IMR-90 (cell line): ENCODE measurements at regions not wholly inside any gene's neighbourhood (a gene's known extent, or its start where the extent isn't known, plus 50 kb on each side); places are given as distances from the start of the nearest gene placed in this dataset.

Experiments
- ATAC-seq: fragments of 200-7000 bp; cut with Tn5 transposase; 2 replicates; pipeline ENCODE4 v1.9.1; 2020; ENCODE audit warnings: low read depth, mild to moderate bottlenecking, moderate library complexity
- BruUV-seq: library from RNA; stranded (reverse); fragments of 400-500 nt; replicated peaks from 2 replicates; lab custom pipeline; 2021; lab: Mats Ljungman, UMichigan
- CTCF ChIA-PET: fragments of 300-600 bp; formaldehyde crosslinking; extraction: SDS; loops from one replicate; lab custom pipeline; 2021; ENCODE audit warnings: antibody characterized with exemption; lab: Yijun Ruan, JAX
- POLR2A ChIA-PET: fragments of 300-600 bp; sonication (Branson Sonifier 250); formaldehyde crosslinking; loops from one replicate; lab custom pipeline; 2022; ENCODE audit warnings: antibody characterized with exemption; ENCODE audit not compliant: unreplicated experiment; lab: Charles Lee
- DNase-seq: peaks from one replicate; pipeline ENCODE4 v3.0.0; 2013
- H2AFZ ChIP-seq: replicated peaks from 2 replicates; pipeline ENCODE3; 2013; ENCODE audit warnings: low read length, mild to moderate bottlenecking; ENCODE audit not compliant: poor library complexity
- H2AK5ac ChIP-seq: 2 replicates; pipeline ENCODE4 v1.6.1; 2013; ENCODE audit warnings: low read depth, low read length, inconsistent platforms
- H2AK9ac ChIP-seq: replicated peaks from 2 replicates; pipeline ENCODE3; 2013; ENCODE audit warnings: mild to moderate bottlenecking, low read depth, low read length, moderate library complexity; ENCODE audit not compliant: poor library complexity
- H2BK120ac ChIP-seq: 2 replicates; pipeline ENCODE4 v1.6.1; 2013; ENCODE audit warnings: low read depth, low read length, inconsistent platforms
- H2BK15ac ChIP-seq: 3 replicates; pipeline ENCODE4 v1.6.1; 2013; ENCODE audit warnings: low read depth, low read length, inconsistent platforms
- H2BK20ac ChIP-seq: 2 replicates; pipeline ENCODE4 v1.6.1; 2013; ENCODE audit warnings: low read depth, mild to moderate bottlenecking, inconsistent platforms, low read length, moderate library complexity
- H2BK5ac ChIP-seq: 2 replicates; pipeline ENCODE4 v1.6.1; 2013; ENCODE audit warnings: mild to moderate bottlenecking, low read depth, low read length, inconsistent platforms; ENCODE audit not compliant: poor library complexity, severe bottlenecking
- H3K14ac ChIP-seq: replicated peaks from 2 replicates; pipeline ENCODE4 v1.6.1; 2013; ENCODE audit warnings: low read depth, low read length, inconsistent platforms
- H3K18ac ChIP-seq: 2 replicates; pipeline ENCODE4 v1.6.1; 2013; ENCODE audit warnings: low read depth, low read length, control low read depth
- H3K23ac ChIP-seq: 2 replicates; pipeline ENCODE4 v1.6.1; 2013; ENCODE audit warnings: low read depth, low read length, inconsistent platforms
- H3K27ac ChIP-seq: 2 replicates; pipeline ENCODE4 v1.5.1; 2013; ENCODE audit warnings: mild to moderate bottlenecking, control low read depth, low read length; ENCODE audit not compliant: insufficient read depth
- H3K27me3 ChIP-seq: 2 replicates; pipeline ENCODE4 v1.6.1; 2013; ENCODE audit warnings: low read length; ENCODE audit not compliant: control insufficient read depth, insufficient read depth
- H3K36me3 ChIP-seq: 2 replicates; pipeline ENCODE4 v1.6.1; 2013; ENCODE audit warnings: low read length, mixed read lengths; ENCODE audit not compliant: control insufficient read depth, insufficient read depth
- H3K4ac ChIP-seq: 2 replicates; pipeline ENCODE4 v1.6.1; 2013; ENCODE audit warnings: low read depth, low read length, inconsistent platforms
- H3K4me1 ChIP-seq: 2 replicates; pipeline ENCODE4 v1.6.1; 2013; ENCODE audit warnings: low read length, mixed read lengths; ENCODE audit not compliant: control insufficient read depth, insufficient read depth
- H3K4me2 ChIP-seq: 2 replicates; pipeline ENCODE4 v1.6.1; 2013; ENCODE audit warnings: low read depth, mild to moderate bottlenecking, control low read depth, low read length, moderate library complexity
- H3K4me3 ChIP-seq: 2 replicates; pipeline ENCODE4 v1.5.1; 2013; ENCODE audit warnings: low read depth, mild to moderate bottlenecking, control low read depth, low read length, moderate library complexity; ENCODE audit not compliant: insufficient read depth
- H3K56ac ChIP-seq: 2 replicates; pipeline ENCODE4 v1.6.1; 2013; ENCODE audit warnings: low read length, inconsistent platforms; ENCODE audit not compliant: insufficient read depth; ENCODE audit errors: extremely low read depth
- H3K79me1 ChIP-seq, 2 experiments: 2 replicates each; pipeline ENCODE4 v1.6.1; 2013; ENCODE audit warnings: low read length in 2 of 2, inconsistent platforms in 1 of 2, low read depth in 1 of 2
- H3K9ac ChIP-seq: 2 replicates; pipeline ENCODE4 v1.6.1; 2013; ENCODE audit warnings: low read depth, low read length, control low read depth
- H3K9me1 ChIP-seq: 2 replicates; pipeline ENCODE4 v1.6.1; 2013; ENCODE audit warnings: low read length, inconsistent platforms; ENCODE audit not compliant: insufficient read depth
- H3K9me3 ChIP-seq: 2 replicates; pipeline ENCODE4 v1.6.1; 2013; ENCODE audit warnings: low read length; ENCODE audit not compliant: control insufficient read depth, insufficient read depth
- H4K20me1 ChIP-seq: 2 replicates; pipeline ENCODE4 v1.6.1; 2013; ENCODE audit warnings: low read length, inconsistent platforms; ENCODE audit not compliant: insufficient read depth
- H4K5ac ChIP-seq: 2 replicates; pipeline ENCODE4 v1.6.1; 2013; ENCODE audit warnings: mild to moderate bottlenecking, low read depth, low read length, control low read depth
- H4K8ac ChIP-seq, 2 experiments: 2 replicates each; pipeline ENCODE4 v1.6.1; 2013; ENCODE audit warnings: low read depth in 2 of 2, low read length in 2 of 2, control low read depth in 1 of 2, inconsistent platforms in 1 of 2
- H4K91ac ChIP-seq: 2 replicates; pipeline ENCODE4 v1.6.1; 2013; ENCODE audit warnings: low read depth, low read length, inconsistent platforms; ENCODE audit not compliant: insufficient read depth
- BHLHE40 ChIP-seq: fragments of 150-350 bp; IDR thresholded peaks from 2 replicates; pipeline ENCODE4 v1.6.1; 2016; ENCODE audit warnings: mild to moderate bottlenecking, low read depth, low read length
- SMC3 ChIP-seq: fragments of 150-350 bp; IDR thresholded peaks from 2 replicates; pipeline ENCODE4 v1.6.1; 2016; ENCODE audit warnings: low read depth, mild to moderate bottlenecking, antibody characterized with exemption, low read length, moderate library complexity
- WGBS, 2 experiments: methylation state at CpG; one replicate each; pipeline versions ENCODE4 v1.1.5 to v1.1.7; 2013; ENCODE audit warnings: missing lambda C conversion rate in 2 of 2; ENCODE audit not compliant: insufficient read length in 1 of 2; ENCODE audit errors: extremely low coverage in 2 of 2; 5-methylcytosine and 5-hydroxymethylcytosine counted together
- dilution Hi-C: fragments of 300-500 bp; cut with HindIII; formaldehyde crosslinking; loops from one replicate; pipeline ENCODE4 v1.14.3; 2018; ENCODE audit warnings: low sequenced_read_pairs; ENCODE audit not compliant: unreplicated experiment
- in situ Hi-C: fragments of 300-500 bp; cut with MboI; formaldehyde crosslinking; loops from 3 replicates; pipeline ENCODE4 v1.14.3; 2019; ENCODE audit warnings: low sequenced_read_pairs, inconsistent platforms, mixed read lengths
- intact Hi-C: fragments of 100-400 bp; cut with micrococcal nuclease; formaldehyde crosslinking; loops from 2 replicates; pipeline ENCODE4 v1.10.0; 2022
- TF ChIP-seq, protein P1 (sequence below): fragments of 150-350 bp; IDR thresholded peaks from 2 replicates; pipeline ENCODE4 v1.6.1; 2016; ENCODE audit warnings: low read depth, mild to moderate bottlenecking, low read length, moderate library complexity, borderline replicate concordance

DNA sequence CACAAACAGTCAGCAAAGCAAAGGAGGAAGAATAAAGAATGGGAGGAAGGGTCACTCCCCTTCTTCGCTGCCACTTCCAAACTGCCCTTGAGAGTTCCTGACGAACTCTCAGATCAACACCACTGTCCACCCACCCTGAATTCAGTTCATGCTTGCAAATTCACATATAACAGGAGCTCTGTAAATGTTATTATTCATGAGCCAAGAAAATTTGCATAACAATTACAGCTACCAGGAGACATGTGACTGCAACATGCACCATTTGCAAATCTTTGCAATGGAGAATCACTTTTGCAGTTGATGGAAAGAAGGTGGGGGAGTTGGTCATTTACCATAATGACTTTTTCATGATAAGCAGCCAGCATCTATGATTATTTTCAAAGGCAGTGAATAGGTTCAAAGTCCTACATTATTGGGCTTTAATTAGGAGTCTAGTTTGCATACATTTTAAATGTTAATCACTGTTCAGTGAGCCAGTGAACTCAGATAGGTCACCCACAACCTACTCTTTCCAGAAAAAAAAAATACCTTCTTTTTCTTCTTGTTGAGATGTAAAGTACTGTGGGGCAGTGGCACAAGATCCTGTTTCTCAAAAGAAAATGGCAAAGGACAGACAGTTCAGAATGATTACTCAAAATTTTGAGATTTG, 149.7 kb downstream of the CAAP1 start:
- Histone ChIP-seq H3K27me3 (no peaks in the 10 kb centered on the region; the same call in 1 of the 2 replicates), H3K4me2 (no peak overlapping the region), H2BK15ac (no peak overlapping the region), H2AK5ac (no peak overlapping the region), H3K27ac (no peak overlapping the region), H3K9me3 (no peaks in the 10 kb centered on the region), H2AFZ (no peak overlapping the region), H3K56ac (no peak overlapping the region), H4K20me1 (no peaks in the 10 kb centered on the region), H4K8ac (no peak overlapping the region), H3K18ac (no peak overlapping the region), H3K23ac (no peak overlapping the region), H3K9me1 (no peaks in the 10 kb centered on the region), H4K5ac (no peak overlapping the region), H2AK9ac (no peak overlapping the region), H4K91ac (no peak overlapping the region), H3K9ac (no peak overlapping the region), H2BK120ac (no peak overlapping the region), H3K4me3 (no peak overlapping the region), H2BK5ac (no peak overlapping the region), H3K79me1 (no peaks in the 10 kb centered on the region), H3K4ac (no peak overlapping the region), H3K36me3 (no peaks in the 10 kb centered on the region), H3K14ac (no peak overlapping the region), H3K4me1 (no peaks in the 10 kb centered on the region), H2BK20ac (no peak overlapping the region)
- ATAC-seq (no peak), DNase-seq (no peak)
- no peak for TF ChIP-seq SMC3
- TF ChIP-seq, protein P1, sequence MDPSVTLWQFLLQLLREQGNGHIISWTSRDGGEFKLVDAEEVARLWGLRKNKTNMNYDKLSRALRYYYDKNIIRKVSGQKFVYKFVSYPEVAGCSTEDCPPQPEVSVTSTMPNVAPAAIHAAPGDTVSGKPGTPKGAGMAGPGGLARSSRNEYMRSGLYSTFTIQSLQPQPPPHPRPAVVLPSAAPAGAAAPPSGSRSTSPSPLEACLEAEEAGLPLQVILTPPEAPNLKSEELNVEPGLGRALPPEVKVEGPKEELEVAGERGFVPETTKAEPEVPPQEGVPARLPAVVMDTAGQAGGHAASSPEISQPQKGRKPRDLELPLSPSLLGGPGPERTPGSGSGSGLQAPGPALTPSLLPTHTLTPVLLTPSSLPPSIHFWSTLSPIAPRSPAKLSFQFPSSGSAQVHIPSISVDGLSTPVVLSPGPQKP: no peak
- TF ChIP-seq BHLHE40: no peak
- intact Hi-C loops: loop anchor here (10.0 kb wide), 1 partner anchor 292 kb away; no protein-coding TSS in a partner anchor
- 0% methylated on average over 1 of the region's 2 CpGs; no CpG with 5 or more reads in 1 of the 2 experiments for WGBS, 2 experiments
- in situ Hi-C loops: loop anchor here (10.0 to 25.0 kb wide), 3 partner anchors 112 to 532 kb away; no protein-coding TSS in a partner anchor
- CTCF ChIA-PET: no interaction called here
- dilution Hi-C loops: no loop called here
- BruUV-seq: no TSS peak
- POLR2A ChIA-PET: no interaction called here
